ENCODE measurements at regions not wholly inside any gene's neighbourhood (a gene's known extent, or its start where the extent isn't known, plus 50 kb on each side); places are given as distances from the start of the nearest gene placed in this dataset.
A peak's percentile ranks its signal among the peaks of the same experiment; 100 is the strongest.
"Not testable (repeated sequence)": the region's sequence is repeated elsewhere in the genome, so short reads cannot be mapped to it uniquely, and the experiment has no call there.

GRCh38 chr4:163681208-163681821 lies 186.8 kb downstream of the TMA16 start:
- peak; percentile 93 for FAIRE-seq

GRCh38 chr4:163688856-163689255 lies 194.4 kb downstream of the TMA16 start:
- DNase-seq (ENCODE audit: insufficient read length, low spot score) (no peak), FAIRE-seq (no peak)

More at GRCh38 chr4:163681208-163681821, 186.8 kb downstream of the TMA16 start:
- DNase-seq (ENCODE audit: insufficient read length, low spot score): peak; percentile 20

GRCh38 chr4:163693211-163693610 lies 198.7 kb downstream of the TMA16 start:
- DNase-seq (ENCODE audit: insufficient read length, low spot score) (no peak), FAIRE-seq (no peak)

- no peak for DNase-seq (ENCODE audit: insufficient read length, low spot score)
- FAIRE-seq: no peak
These were observed 199.3 kb downstream of the TMA16 start for GRCh38 chr4:163693776-163694175.

- DNase-seq (ENCODE audit: insufficient read length, low spot score) (no peak), FAIRE-seq (no peak)
These were observed 199.9 kb downstream of the TMA16 start for GRCh38 chr4:163694385-163694784.

- DNase-seq (ENCODE audit: insufficient read length, low spot score) (no peak), FAIRE-seq (no peak)
These were observed 202.6 kb downstream of the TMA16 start for GRCh38 chr4:163697121-163697520.

- not testable (repeated sequence) for DNase-seq (ENCODE audit: insufficient read length, low spot score); FAIRE-seq
These were observed 205.9 kb downstream of the TMA16 start for GRCh38 chr4:163700383-163700782.

- no peak for DNase-seq (ENCODE audit: insufficient read length, low spot score)
- peak; percentile 85 for FAIRE-seq
These were observed 207.4 kb downstream of the TMA16 start for GRCh38 chr4:163701916-163702315.

- DNase-seq (ENCODE audit: insufficient read length, low spot score): no peak
- no peak for FAIRE-seq
These were observed 208.2 kb downstream of the TMA16 start for GRCh38 chr4:163702736-163703135.

- no peak for FAIRE-seq
These were observed 208.8 kb downstream of the TMA16 start for GRCh38 chr4:163703251-163703650.

GRCh38 chr4:163707873-163708272 lies 213.4 kb downstream of the TMA16 start:
- no peak for FAIRE-seq

More at GRCh38 chr4:163703251-163703650, 208.8 kb downstream of the TMA16 start:
- no peak for DNase-seq (ENCODE audit: insufficient read length, low spot score)

GRCh38 chr4:163709601-163710000 lies 215.1 kb downstream of the TMA16 start:
- no peak for FAIRE-seq
- DNase-seq (ENCODE audit: insufficient read length, low spot score): no peak

More at GRCh38 chr4:163707873-163708272, 213.4 kb downstream of the TMA16 start:
- no peak for DNase-seq (ENCODE audit: insufficient read length, low spot score)

GRCh38 chr4:163710158-163710557 lies 215.7 kb downstream of the TMA16 start:
- no peak for FAIRE-seq

GRCh38 chr4:163724495-163724894 lies 230.0 kb downstream of the TMA16 start:
- FAIRE-seq; DNase-seq (ENCODE audit: insufficient read length, low spot score): not testable (repeated sequence)

More at GRCh38 chr4:163710158-163710557, 215.7 kb downstream of the TMA16 start:
- no peak for DNase-seq (ENCODE audit: insufficient read length, low spot score)

- FAIRE-seq (no peak), DNase-seq (ENCODE audit: insufficient read length, low spot score) (no peak)
These were observed 232.2 kb downstream of the TMA16 start for GRCh38 chr4:163726641-163727040.

GRCh38 chr4:163731071-163731470 lies 236.6 kb downstream of the TMA16 start:
- FAIRE-seq: no peak
- no peak for DNase-seq (ENCODE audit: insufficient read length, low spot score)

- no peak for FAIRE-seq
- no peak for DNase-seq (ENCODE audit: insufficient read length, low spot score)
These were observed 238.0 kb downstream of the TMA16 start for GRCh38 chr4:163732473-163732872.

- no peak for FAIRE-seq
- DNase-seq (ENCODE audit: insufficient read length, low spot score): no peak
These were observed 242.4 kb downstream of the TMA16 start for GRCh38 chr4:163736876-163737275.

GRCh38 chr4:163737846-163738245 lies 243.4 kb downstream of the TMA16 start:
- FAIRE-seq; DNase-seq (ENCODE audit: insufficient read length, low spot score): not testable (repeated sequence)

- DNase-seq (ENCODE audit: insufficient read length, low spot score) (no peak), FAIRE-seq (no peak)
These were observed 244.0 kb downstream of the TMA16 start for GRCh38 chr4:163738521-163738920.

- FAIRE-seq: peak; percentile 94
These were observed 250.4 kb downstream of the TMA16 start for GRCh38 chr4:163744861-163745260.

GRCh38 chr4:163747293-163747692 lies 252.8 kb downstream of the TMA16 start:
- no peak for FAIRE-seq

More at GRCh38 chr4:163744861-163745260, 250.4 kb downstream of the TMA16 start:
- peak; percentile 26 for DNase-seq (ENCODE audit: insufficient read length, low spot score)

GRCh38 chr4:163747886-163748285 lies 253.4 kb downstream of the TMA16 start:
- DNase-seq (ENCODE audit: insufficient read length, low spot score) (no peak), FAIRE-seq (no peak)

More at GRCh38 chr4:163747293-163747692, 252.8 kb downstream of the TMA16 start:
- no peak for DNase-seq (ENCODE audit: insufficient read length, low spot score)
